ENCODE measurements at regions not wholly inside any gene's neighbourhood (a gene's known extent, or its start where the extent isn't known, plus 50 kb on each side); places are given as distances from the start of the nearest gene placed in this dataset.

GRCh38 chr2:221350616-221351015 lies 221.5 kb downstream of the EPHA4 start:
- Mint-ChIP-seq H3K27ac (no peak overlapping the region), H3K4me3 (no peak overlapping the region), H3K27me3 (peaks cover 4% of the 10 kb centered on the region), H3K4me1 (peaks cover 0 to 2% (median 0%) of the 10 kb centered on the region in 3 donors), H3K9me3 (peaks cover 0 to 12% (median 0%) of the 10 kb centered on the region in 3 donors), H3K36me3 (peaks cover 6% of the 10 kb centered on the region)

GRCh38 chr2:221353201-221353600 lies 218.9 kb downstream of the EPHA4 start:
- Mint-ChIP-seq H3K4me1 (no peaks in the 10 kb centered on the region), H3K9me3 (peaks cover 0 to 12% (median 0%) of the 10 kb centered on the region in 3 donors), H3K27me3 (peaks cover 1% of the 10 kb centered on the region), H3K4me3 (no peak overlapping the region), H3K27ac (no peak overlapping the region), H3K36me3 (peaks cover 4% of the 10 kb centered on the region)

DNA sequence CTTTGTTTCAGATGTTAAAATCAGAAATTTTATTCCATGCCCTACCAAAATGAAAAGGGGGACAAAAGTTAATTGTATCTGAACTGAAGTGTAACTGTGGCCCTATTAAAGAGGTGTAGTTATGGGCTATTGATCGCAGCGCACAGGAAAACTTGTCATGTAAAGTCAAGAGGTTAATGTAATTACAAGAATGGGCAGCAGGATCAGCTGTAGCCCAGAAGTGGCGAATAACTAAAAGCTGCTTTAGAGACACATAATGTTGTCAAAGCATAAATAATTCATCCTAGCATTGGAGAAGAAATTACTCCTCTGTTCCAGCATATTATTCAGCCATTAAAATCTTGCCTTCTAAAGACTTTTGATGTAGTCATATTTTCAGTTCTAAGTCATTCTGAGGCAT lies 211.8 kb downstream of the EPHA4 start:
- no peaks in the 10 kb centered on the region for H3K4me1 Mint-ChIP-seq
- H3K27ac Mint-ChIP-seq = no peak overlapping the region
- H3K9me3 Mint-ChIP-seq = peaks cover 0 to 3% (median 0%) of the 10 kb centered on the region in 3 donors
- peaks cover 2% of the 10 kb centered on the region for H3K27me3 Mint-ChIP-seq
- H3K4me3 Mint-ChIP-seq = no peak overlapping the region
- H3K36me3 Mint-ChIP-seq = peaks cover 2% of the 10 kb centered on the region

GRCh38 chr2:221360742-221361141 lies 211.4 kb downstream of the EPHA4 start:
- Mint-ChIP-seq H3K9me3 (no peaks in the 10 kb centered on the region), H3K27me3 (peaks cover 2% of the 10 kb centered on the region), H3K27ac (no peak overlapping the region), H3K4me1 (no peaks in the 10 kb centered on the region), H3K4me3 (no peak overlapping the region), H3K36me3 (peaks cover 2% of the 10 kb centered on the region)

- Mint-ChIP-seq H3K36me3 (peaks cover 2% of the 10 kb centered on the region), H3K27me3 (peaks cover 2% of the 10 kb centered on the region), H3K4me1 (no peaks in the 10 kb centered on the region), H3K9me3 (no peaks in the 10 kb centered on the region), H3K4me3 (no peak overlapping the region), H3K27ac (no peak overlapping the region)
Measured at GRCh38 chr2:221361633-221362032, 210.5 kb downstream of the EPHA4 start.

- H3K27me3 Mint-ChIP-seq = peaks cover 8% of the 10 kb centered on the region
- H3K9me3 Mint-ChIP-seq = no peaks in the 10 kb centered on the region
- H3K4me1 Mint-ChIP-seq = no peaks in the 10 kb centered on the region
- no peak overlapping the region for H3K4me3 Mint-ChIP-seq
- H3K27ac Mint-ChIP-seq = no peak overlapping the region
- H3K36me3 Mint-ChIP-seq = no peaks in the 10 kb centered on the region
Measured at GRCh38 chr2:221364672-221365071, 207.4 kb downstream of the EPHA4 start.
